Embryonic facial prominence (tissue), 1 donor: ENCODE measurements at regions not wholly inside any gene's neighbourhood (a gene's known extent, or its start where the extent isn't known, plus 50 kb on each side); places are given as distances from the start of the nearest gene placed in this dataset.
"Not testable (repeated sequence)": the region's sequence is repeated elsewhere in the genome, so short reads cannot be mapped to it uniquely, and the experiment has no call there.

Experiments used
- DNase-seq: peaks from one replicate; pipeline ENCODE4 v3.0.0-alpha.2; 2016; ENCODE audit errors: extremely low spot score

- not testable (repeated sequence) for DNase-seq
Observed at GRCh38 chr12:65678172-65678571, 146.1 kb upstream of the HMGA2 start.

- no peak for DNase-seq
Observed at GRCh38 chr12:65681226-65681625, 143.1 kb upstream of the HMGA2 start.

DNA sequence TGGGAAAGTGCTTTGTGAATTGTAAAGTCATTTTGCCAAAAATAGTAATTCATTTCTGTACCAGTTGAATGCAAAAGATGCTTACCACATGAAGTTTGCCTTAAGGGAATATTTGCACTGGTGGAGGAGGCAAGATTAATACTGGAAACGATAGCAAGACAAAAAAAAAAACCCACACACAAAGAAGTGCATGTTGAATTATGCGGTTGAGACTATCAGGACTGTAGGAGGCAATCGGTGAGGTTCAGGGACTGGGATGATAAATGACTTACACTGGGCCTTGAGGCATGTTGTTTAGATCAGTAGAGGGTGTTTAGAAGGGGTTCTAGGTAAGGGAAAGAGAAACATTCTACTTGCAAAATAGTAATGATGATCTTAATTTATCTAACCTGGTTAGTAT lies 142.2 kb upstream of the HMGA2 start:
- DNase-seq, result no peak

DNA sequence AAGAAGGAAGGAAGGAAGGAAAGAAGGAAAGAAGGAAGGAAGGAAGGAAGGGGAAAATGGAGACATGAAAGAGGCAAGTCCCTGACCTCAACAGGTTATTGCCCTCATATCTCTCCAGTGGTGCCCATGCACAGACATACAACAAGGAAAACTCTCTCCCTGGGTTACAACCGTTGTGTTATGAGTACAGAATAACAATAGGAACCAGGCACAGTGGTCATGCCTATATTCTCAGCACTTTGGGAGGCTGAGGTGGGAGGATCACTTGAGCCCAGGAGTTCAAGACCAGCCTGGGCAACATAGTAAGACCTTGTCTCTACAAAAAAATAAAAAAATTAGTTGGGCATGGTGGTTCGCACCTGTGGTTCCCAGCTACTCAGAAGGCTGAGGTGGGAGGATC lies 139.4 kb upstream of the HMGA2 start:
- no peak for DNase-seq

- no peak for DNase-seq
Observed at GRCh38 chr12:65685514-65685913, 138.8 kb upstream of the HMGA2 start.

DNA sequence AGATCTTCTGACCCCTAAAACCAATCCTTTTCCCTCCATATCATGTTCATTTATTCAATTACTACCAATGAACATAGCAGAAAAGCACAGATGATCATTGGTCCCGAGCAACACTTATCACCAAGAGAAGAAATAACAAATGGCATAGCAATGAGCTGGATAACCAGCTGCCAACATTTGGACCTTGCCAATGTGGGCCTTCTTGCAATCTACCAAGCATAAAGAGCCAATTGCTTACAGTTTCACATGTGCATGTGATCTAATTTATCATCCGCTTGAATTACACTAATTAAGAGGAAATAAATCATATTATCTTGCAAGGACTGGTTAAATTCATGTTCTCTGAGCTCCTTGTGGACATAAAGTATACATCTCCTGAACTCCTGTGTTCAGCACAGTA lies 134.8 kb upstream of the HMGA2 start:
- no peak for DNase-seq

DNA sequence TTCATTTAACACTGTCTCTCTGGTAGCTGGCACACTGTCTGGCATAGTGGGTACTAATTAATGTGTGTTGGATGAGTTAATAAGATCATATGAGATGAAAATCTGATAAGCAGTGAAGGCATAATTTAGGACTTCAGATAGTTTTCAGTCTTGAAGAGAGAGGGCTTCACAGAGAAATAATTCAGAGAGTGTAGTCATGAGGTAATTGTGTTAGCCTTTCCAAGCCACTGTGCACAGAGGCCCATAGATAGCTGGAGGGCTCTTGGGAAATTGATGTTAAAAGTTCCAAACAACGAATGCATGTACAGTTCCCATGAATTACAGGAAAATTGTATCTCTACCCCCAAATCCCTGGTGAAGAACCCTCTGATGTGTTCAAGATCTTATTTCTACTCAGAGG lies 133.8 kb upstream of the HMGA2 start:
- DNase-seq, result no peak

- no peak for DNase-seq
Observed at GRCh38 chr12:65694130-65694529, 130.2 kb upstream of the HMGA2 start.

DNA sequence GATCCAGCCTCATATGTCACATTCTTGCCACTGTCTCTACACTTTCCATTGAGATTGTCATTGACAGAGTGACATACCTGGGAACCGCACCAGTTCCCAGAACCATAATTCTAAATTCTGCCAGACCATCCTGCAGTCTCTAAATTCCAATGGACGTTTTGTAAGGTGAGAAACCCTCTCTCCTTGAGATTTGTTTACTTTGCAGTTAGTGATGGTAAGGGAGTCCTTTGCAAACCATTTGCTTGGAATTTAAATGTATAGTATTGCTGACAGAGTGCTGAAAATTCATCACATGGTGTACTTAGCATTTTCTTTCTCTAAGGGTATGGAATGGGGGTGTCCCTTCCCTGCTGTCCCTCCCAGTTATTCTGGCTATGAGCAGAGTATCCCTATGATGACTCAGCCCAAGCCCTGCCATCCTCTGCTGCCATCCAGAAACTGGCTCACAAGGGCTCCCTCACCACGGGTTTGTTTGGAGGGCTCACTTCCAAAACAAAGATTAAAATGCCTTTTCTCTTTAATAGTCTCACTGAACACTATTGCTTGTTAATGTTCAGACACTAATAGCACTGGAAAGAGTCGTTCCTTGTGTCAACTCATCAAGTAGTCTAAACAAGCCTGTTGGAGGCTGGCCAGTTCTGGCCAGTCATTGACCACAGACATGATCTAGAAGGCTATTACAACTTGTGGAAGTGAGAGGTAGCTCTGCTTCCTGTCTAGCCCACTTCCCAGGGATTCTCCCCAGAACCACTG lies 129.0 kb upstream of the HMGA2 start:
- no peak for DNase-seq

GRCh38 chr12:65696227-65696626 lies 128.1 kb upstream of the HMGA2 start:
- no peak for DNase-seq

DNA sequence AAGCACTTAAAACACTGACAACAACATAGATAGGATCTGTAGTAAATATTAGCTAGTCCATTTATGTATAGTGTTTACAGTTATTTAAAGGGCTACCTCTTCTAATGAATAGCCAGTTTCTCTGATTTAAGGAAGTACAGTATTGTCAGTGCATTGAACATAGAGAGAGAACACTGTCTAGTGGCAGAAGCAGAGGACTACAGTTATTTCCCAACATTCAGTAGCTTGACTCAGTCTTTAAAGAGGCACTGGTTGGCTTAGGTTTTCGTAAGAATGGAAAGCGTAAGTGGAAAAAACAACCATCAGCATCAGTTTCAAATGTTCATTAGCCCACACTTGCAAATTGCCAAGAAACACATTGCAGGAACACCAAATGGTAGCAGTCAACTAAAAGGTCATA lies 125.0 kb upstream of the HMGA2 start:
- DNase-seq, result no peak

GRCh38 chr12:65703176-65703575 lies 121.1 kb upstream of the HMGA2 start:
- no peak for DNase-seq

DNA sequence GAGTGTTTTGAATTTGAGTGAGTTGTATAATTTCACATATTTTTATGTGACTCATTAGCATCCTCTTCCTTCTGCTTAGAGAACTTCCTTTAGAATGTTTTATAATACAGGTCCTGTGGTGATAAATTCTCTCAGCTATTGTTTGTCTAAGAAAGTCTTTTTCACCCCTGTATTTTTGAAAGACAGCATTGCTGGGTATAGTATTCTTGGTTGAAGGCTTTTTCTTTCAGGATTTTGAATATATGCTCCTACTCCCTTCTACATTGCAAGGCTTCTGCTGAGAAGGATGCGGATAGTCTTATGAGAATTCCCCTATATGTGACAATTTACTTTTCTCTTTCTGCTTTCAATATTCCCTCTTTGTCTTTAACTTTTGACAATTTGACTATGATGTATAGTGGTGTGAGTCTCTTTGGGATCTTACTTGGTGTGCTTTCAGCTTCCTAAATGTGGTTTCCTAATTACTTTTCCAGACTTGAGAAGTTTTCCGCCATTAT lies 118.9 kb upstream of the HMGA2 start:
- no peak for DNase-seq

- DNase-seq, result no peak
Observed at GRCh38 chr12:65707051-65707450, 117.2 kb upstream of the HMGA2 start.

DNA sequence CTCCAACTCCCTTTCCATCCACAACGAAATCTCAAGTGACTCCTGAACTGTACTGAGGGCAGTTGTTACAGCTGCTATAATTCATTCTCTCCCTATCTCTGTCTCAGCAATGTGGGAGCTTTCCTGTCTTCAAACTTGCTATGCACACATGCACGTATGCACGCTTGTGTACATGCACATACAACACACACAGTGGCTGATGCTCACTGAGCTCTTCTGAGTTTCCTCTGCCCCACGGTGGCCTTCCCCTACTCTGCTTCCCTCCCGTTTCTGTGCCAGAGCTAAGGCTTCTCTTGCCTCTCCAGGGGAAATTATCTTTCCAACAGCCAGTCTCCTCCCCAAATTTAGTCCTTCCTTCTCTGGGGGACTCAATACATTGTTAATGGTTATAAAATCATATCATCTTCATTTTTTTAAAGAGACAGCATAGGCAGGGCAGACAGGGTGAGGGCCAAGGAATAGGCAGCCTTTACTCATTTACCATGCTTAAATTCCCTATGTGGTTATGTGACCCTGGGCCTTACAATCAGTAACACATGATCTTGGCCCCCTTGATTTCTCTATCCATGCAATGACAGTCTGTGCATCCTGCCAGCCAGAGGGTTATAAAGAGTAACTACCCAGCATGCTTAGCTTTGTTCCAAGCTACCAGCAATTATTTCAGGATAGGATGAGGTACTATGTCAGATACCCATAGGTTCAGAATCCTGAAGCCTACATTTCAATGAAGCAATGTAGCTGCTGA lies 111.9 kb upstream of the HMGA2 start:
- no peak for DNase-seq

- DNase-seq, result no peak
Observed at GRCh38 chr12:65715961-65716360, 108.3 kb upstream of the HMGA2 start.

- no peak for DNase-seq
Observed at GRCh38 chr12:65720136-65721130, 103.8 kb upstream of the HMGA2 start.

DNA sequence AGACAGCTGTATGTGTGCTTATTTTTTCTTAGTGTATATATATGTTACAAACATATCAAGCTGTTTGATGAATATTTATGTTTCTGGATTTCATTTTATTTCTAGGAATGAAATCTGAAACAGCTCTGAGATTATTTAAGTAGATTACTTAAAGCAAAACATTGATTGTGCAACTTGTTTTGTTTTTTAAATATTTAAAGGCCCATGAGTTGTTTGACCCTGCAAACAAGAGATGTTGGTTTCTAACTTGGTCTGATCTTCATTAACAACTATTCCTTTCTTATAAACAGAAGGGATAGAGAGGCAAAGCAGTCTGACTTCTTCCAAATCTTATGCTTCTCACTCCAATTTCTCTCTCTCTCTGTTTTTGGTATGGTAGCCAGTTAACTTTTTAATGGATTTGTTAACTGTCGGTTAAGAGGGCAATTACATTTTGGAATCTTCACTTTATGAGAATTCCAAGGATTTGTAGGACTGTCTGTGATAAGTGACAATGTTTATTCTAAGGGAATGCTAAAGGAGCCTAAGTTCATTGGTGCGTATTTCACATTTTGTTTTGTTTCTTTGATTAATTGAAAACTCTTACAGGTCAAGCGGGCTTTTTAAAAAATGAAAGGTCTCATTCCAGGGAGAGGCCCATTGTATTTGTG lies 102.6 kb upstream of the HMGA2 start:
- DNase-seq, result no peak

GRCh38 chr12:65725376-65725775 lies 98.9 kb upstream of the HMGA2 start:
- no peak for DNase-seq

GRCh38 chr12:65728455-65728847 lies 95.8 kb upstream of the HMGA2 start:
- no peak for DNase-seq
